ENCODE measurements at regions not wholly inside any gene's neighbourhood (a gene's known extent, or its start where the extent isn't known, plus 50 kb on each side); places are given as distances from the start of the nearest gene placed in this dataset.

DNA sequence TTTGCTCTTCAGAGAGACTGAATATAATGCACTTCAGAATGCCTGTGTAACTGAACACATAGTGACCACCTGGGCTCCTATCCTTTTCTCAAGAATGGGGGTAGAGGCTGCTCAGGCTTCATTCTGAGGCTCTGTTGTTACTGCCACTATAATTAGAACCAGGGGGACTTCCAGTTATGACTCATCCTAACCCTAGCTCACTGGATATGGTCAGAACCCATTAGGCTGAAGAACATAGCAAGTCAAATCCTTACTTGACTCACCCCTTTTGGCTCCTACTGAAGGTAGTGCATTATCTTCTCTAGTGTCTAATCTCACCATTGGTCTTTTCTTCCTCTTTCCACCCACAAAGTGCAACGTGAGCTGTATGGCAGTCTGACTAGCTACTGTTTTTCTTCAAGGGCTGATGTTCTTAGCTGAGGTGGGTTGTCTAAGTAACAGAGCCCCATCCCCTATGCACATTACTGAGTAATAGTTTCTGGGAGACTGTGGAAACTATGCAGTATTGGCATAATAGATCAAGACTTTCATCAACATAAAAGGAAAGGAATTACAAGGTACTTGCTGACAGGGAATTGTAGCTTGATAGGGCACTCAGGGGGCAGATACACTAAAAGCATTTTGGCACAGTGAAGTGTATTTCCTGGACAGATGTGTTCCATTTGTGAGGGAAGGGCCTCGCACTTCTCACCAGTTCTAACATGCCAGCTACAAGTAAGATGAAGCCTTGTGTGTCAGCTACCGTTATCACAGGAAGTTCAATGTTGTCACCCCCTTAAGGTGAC, 431.0 kb upstream of the MEF2C start:
- no peak for TF ChIP-seq CTCF (IDR thresholded peaks at IDR 0.05; ENCODE audit: insufficient read depth, low read length)
- TF ChIP-seq POLR2AphosphoS5 (IDR thresholded peaks at IDR 0.05; ENCODE audit: low read depth), result no peak
- no peak for TF ChIP-seq SPI1 (IDR thresholded peaks at IDR 0.05; ENCODE audit: borderline replicate concordance, low read depth)
